GM08714 (cell line): ENCODE measurements at regions not wholly inside any gene's neighbourhood (a gene's known extent, or its start where the extent isn't known, plus 50 kb on each side); places are given as distances from the start of the nearest gene placed in this dataset.

Experiments used
- H3K4me3 ChIP-seq: fragments of 200-500 bp; sonication (Bioruptor generic); 2 replicates; pipeline ENCODE4 v1.5.1; 2014; ENCODE audit warnings: mild to moderate bottlenecking, low read length, inconsistent platforms
- ZNF274 ChIP-seq: IDR thresholded peaks from 2 replicates; pipeline ENCODE4 v1.6.1; 2012; ENCODE audit warnings: mild to moderate bottlenecking, low read depth, low read length

DNA sequence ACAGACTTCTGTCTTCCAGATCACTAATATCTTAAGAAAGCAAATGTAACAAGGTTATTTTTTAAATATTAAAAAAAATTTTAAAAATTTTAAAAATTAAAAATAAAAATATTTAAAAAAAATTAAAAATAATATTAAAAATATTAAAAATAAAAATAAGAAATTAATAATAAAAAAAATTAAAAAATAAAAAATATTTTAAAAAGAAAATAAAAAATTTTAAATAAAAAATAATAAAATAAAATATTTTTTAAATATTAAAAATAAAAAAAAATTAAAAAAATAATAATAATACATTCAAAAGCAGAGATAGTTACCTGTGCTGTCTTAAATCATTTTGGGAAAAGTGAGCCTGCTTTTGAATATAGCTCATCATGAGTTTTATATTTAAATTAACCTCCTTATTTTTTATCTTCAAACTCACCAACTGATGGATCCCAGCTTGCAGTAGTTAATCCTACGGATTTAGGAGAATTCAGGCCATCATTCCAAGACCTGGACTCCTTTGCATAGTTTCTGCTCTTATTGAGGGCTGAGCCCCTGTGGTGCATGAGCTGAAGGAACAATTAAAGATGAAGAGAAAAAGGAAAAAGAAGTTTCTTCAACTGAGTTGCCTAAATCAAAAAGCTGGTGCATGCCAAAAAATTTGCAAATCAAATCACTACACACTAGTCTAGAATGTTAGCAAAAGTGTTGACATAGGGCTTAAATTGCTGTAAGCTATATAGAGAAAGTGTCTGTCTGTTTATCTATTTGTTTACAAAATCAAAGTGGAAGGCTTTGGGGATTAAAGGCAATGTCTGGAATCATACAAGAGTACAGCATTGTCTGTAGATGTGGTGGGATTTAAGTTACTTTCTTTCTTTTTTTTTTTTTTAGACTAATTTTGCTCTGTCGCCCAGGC is 50.5 kb upstream of the ZNF438 start:
- H3K4me3 ChIP-seq, result no peak overlapping the region
- TF ChIP-seq ZNF274, result no peak

DNA sequence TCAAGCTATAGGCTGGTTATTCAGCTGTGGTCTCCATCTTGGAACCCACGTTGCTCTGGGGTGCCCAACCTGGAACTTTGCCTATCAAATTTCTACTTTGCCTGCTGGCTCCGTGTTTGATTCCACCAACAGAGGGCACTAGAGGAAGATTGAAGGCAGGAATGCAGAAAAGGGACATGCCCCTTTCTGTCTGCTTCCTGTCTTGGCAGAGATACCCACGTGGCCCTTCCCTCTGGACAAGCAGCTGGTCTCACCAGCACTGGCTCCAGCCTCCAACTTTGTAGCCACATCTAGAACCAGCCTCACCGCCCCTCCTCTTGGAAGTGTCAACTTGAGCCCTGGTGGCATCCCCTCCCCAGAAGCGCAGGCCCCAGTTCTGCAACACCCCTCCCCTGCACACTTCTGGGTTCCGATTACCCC is 52.1 kb upstream of the ZNF438 start:
- TF ChIP-seq ZNF274, result no peak
- no peak overlapping the region for H3K4me3 ChIP-seq

DNA sequence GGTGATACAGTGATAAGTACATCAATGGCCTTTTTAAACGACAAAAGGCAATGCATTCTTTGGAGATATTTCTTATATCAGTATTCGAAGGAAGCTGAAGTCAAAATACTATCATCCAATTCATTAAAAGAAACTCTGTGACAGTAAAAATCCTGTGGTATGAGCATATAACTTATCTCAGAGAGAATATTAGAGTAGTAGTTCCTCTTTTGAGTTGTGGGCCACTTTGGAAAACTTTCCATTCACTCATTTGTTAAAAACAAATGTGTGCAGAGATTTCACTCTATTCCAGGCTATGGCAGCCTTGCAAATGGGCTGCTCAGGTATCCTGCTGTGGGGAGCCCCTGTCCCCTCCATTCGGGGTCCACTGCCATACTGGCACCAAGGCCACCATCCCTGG is 55.3 kb upstream of the ZNF438 start:
- H3K4me3 ChIP-seq, result no peak overlapping the region
- no peak for TF ChIP-seq ZNF274

DNA sequence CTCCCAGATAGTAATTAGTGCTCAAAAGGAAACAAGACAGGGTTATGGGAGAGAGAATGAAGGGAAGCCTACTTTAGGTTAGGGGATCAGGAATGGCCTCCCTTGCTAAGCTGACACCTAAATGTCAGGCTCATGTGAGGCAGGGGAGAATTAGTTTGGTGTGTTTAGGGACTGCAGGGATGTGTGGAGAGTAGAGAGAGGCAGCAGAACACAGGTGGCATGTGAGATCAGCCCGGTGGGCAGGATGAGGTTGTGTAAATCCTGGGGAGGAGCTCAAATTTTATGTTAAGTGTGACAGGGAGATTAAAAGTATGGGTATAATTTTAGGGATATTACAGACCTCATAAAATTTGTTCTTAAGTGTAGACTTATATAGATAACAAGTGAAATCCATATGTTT is 56.2 kb upstream of the ZNF438 start:
- TF ChIP-seq ZNF274, result no peak
- no peak overlapping the region for H3K4me3 ChIP-seq

DNA sequence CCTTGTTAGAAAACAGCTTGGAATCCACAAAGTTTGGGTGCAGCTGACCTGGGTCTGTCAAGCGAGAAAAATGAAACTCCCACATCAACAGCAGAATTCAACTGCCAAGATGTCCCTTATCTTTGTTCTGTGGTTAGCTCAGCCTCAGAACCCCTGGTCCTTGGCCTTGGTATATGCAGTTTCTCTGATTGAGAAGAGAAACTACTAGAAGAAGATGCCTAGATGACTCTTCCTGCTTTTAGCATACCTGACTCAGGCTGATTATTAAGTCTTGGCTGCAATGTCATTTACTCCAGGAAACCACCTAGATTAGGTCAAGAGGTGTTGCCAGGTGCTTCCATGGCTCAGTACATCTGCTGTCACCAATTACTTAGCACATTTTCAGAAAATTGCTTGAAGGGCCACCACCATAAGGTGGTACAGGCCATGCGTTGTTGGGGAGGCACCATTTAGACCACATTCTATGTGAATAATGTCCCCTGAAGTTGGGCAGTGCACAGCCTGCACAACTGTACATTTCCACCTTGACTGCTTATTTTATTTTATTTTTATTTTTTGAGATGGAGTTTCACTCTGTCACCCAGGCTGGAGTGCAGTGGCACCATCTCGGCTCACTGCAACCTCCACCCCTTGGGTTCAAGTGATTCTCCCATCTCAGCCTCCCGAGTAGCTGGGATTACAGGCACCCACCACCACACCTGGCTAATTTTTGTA is 59.4 kb upstream of the ZNF438 start:
- TF ChIP-seq ZNF274, result no peak
- H3K4me3 ChIP-seq, result no peak overlapping the region

DNA sequence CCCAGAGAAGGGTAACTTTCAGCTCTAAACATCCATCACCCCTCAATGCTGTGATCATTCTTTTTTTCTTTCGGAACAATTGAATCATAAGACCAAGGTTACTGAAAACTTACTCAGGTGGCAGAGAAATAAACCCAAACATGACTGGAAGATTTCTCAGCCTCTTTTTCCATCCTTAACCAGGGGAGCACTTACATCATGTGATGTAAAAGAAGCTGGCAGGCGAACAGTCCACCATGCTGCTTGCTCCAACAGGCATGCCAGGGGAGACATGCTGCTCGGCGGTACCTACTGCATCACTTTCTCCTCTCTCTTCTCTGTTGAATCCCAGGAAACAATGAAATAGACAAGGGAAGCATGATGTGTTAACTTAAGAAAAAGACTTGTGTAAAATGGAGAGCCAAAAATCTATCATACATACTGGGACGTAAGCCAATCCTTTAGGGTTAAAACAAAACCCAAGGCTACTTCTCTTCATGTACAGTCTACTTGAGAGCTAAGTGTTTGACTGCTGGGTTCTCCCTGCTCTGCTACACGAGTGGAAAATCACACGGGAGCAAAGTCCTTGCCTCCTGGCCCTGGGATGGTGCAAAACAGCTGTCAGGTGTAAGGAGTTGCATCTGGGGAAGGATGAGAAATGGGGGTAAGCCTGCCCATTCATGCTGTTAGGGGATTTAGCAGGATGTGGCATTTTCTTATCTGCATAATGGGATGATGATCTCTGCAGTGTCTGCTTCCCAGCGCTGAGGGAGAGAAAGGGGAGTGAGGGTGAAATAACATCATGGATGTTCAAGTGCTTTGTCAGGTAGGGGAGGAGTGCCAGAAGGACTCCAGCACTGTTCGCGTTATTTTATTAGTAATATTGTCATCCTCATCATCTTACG is 64.3 kb upstream of the ZNF438 start:
- TF ChIP-seq ZNF274, result no peak
- H3K4me3 ChIP-seq, result no peak overlapping the region

DNA sequence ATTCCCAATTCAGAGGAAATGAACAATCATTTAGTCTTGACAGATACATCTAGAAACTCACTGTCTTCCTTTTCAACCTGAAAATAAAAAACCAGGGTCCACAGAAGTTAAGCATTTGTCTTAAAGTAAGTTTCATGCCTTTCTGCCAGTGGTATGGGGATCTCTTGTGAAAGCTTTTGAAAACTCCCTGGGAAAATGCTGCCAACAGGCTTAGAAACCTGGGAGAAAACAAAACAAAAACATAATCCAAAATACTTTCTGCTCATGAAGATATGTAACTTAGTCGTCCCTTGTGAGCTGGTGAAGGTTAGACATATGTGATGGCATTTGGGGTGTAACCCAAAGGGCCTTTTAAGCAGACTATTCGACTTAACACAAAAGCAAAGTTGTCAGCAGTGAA is 66.4 kb upstream of the ZNF438 start:
- no peak overlapping the region for H3K4me3 ChIP-seq
- no peak for TF ChIP-seq ZNF274

DNA sequence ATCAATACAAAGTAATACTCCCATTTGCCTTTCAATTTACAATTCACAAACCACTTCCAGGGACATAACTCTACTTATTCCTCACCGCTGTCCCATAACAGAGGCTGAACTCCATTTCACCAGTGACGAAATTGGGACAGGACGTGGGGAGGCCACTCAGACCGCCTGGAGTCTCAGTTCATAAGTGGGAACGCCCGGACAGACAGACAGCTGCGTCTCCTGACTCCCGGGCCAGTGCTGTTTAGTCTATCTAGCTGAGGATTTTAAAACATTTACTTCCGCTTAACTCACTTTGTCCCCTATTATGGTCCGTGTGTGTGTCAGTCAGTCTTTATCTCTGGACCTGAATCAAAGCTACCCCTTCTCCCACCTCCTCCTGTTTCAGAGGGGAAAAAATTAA is 67.4 kb upstream of the ZNF438 start:
- no peak for TF ChIP-seq ZNF274
- no peak overlapping the region for H3K4me3 ChIP-seq

DNA sequence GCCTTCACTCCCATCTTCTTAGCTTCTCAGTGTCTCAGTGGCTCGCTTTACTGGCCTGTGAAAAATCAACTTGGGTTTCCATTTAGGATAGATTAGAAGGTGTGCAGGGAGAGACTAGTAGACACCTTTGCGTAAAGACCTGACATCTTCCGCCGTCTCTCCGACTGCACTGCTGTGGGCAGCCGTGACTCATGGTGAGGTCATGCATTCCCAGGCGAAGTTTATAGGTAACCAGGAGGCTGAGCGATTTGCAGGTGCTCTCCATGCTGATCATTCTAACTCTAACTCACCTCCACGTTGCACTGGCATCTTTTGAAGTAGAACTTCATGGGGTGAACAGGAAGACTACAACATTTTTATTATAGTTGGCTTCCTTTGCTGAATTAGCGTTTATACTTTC is 68.0 kb upstream of the ZNF438 start:
- no peak for TF ChIP-seq ZNF274
- no peak overlapping the region for H3K4me3 ChIP-seq

DNA sequence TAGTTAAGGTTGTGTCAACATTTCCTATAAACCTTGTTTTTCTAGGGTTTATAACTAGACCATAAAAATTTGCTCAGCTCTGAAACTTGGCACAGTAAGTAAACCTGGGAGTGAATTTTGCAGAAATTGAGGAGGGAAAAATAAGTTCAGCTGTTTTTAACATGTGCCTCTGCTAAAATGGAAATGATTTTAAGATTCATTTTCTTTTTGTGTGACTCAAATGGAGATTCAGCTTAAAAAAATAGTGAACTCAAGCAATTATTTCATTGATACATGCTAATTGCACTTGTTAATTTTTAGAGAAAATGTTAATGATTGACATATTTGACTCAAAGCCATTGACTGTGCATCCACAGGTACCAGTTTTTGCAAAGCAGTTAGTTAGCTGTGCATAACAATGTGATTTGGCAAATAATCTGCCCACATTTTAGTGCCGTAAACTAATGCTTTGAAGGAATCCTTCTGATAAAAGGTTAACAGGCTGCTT is 68.5 kb upstream of the ZNF438 start:
- H3K4me3 ChIP-seq, result no peak overlapping the region
- TF ChIP-seq ZNF274, result no peak

DNA sequence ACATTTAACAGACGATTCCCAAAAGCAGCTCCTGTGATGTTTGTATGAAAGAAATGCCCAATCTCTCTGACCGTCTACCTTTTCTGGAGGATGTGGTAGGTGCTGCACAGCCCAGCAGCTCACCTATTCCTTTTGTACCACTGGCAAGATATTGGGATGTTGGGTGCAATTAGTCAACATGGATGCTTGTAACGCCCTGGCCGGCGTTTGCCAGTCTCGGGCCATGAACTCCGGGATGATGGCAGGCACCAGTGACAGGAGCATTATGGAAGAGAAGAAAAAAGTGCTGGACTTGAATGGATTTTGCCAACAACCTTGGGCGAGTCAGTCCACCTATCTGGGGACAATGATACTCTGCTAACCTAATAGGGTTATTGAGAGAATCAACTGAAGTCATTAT is 69.0 kb upstream of the ZNF438 start:
- no peak overlapping the region for H3K4me3 ChIP-seq
- TF ChIP-seq ZNF274, result no peak

DNA sequence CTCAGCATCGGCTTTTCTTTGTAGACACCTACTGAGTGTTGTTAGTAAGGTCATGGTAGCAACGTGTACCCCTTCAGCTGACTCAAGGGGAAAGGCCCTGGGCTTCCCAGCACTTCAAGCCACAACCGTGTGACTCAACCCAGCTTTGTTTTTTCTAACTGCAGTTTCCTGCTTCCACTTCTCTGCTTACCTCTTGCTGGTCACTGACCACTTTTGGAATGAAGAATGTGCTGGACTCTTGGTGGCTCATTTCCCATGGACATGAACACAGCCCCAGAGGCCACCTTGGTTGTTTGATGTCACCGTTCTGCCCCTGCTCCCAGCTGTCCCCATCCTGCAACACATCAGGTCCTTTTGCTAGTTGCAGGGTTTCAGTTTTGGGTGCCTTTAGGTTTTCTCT is 69.5 kb upstream of the ZNF438 start:
- no peak for TF ChIP-seq ZNF274
- no peak overlapping the region for H3K4me3 ChIP-seq

DNA sequence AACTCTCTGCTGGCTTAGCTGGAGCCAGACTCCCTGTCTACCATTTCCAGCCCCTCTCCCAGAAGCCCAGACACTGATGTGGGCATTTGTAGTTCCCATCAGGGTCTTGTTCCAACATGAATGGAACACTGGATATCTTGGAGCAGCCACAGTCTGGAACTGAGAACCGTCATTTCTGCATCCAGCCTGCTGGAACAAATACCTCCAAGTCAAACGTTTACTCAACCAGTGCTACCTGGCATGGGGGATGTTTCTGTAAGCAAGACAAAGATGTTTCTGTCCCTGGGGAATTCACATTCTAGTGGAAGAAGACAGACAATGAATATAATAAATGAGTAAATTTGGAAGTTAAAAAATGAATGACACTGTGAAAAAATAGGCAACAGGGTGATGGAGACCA is 70.8 kb upstream of the ZNF438 start:
- no peak overlapping the region for H3K4me3 ChIP-seq
- no peak for TF ChIP-seq ZNF274

DNA sequence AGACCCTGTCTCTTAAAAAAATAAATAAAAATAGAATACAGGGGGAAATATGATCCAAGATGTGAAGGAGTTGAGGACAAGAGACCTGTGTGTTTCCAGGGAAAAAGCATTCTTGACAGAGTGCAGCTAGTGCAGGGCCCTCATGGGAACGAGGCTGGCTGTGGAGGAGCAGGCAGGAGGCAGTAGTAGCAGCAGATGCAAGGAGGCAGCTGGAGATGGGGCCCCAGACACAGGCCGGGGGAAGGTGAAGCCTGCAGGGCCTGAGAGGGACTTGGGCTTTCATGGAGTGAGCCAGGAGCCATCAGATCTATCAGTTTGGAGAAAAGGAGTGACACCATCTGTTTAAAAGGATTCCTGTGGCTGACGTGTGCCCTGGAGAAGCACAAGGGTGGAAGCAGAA is 71.4 kb upstream of the ZNF438 start:
- H3K4me3 ChIP-seq, result no peak overlapping the region
- TF ChIP-seq ZNF274, result no peak
